Keratinocyte (primary cell): ENCODE measurements at regions not wholly inside any gene's neighbourhood (a gene's known extent, or its start where the extent isn't known, plus 50 kb on each side); places are given as distances from the start of the nearest gene placed in this dataset.

ENCODE experiments used
- DNase-seq: peaks from one replicate; pipeline ENCODE4 v3.0.0-alpha.2; 2011; ENCODE audit warnings: low read depth, missing footprints, low spot score
- FAIRE-seq: peaks from 2 replicates; lab custom pipeline; 2011; peaks lifted over from hg19 to GRCh38; lab: Jason Lieb, UNC
- H2AFZ ChIP-seq: 2 replicates; pipeline ENCODE4 v1.6.0; 2012; ENCODE audit warnings: low read length, control low read depth, inconsistent platforms; ENCODE audit not compliant: control insufficient read depth
- H3K27ac ChIP-seq: 2 replicates; pipeline ENCODE4 v1.5.1; 2011; ENCODE audit warnings: low read length; ENCODE audit not compliant: control insufficient read depth, insufficient read depth
- H3K27me3 ChIP-seq: 3 replicates; pipeline ENCODE4 v1.6.0; 2011; ENCODE audit warnings: low read length; ENCODE audit not compliant: control insufficient read depth, insufficient read depth; ENCODE audit errors: extremely low read depth
- H3K36me3 ChIP-seq, 2 experiments: 2 replicates in 1 of 2; 3 replicates in 1 of 2; pipeline ENCODE4 v1.5.1; 2011; ENCODE audit warnings: low read length in 2 of 2, mild to moderate bottlenecking in 1 of 2; ENCODE audit not compliant: control insufficient read depth in 2 of 2, insufficient read depth in 2 of 2; ENCODE audit errors: extremely low read depth in 1 of 2
- H3K4me1 ChIP-seq: 3 replicates; pipeline ENCODE4 v1.5.1; 2011; ENCODE audit warnings: low read length; ENCODE audit not compliant: control insufficient read depth, insufficient read depth; ENCODE audit errors: extremely low read depth
- H3K4me2 ChIP-seq: 3 replicates; pipeline ENCODE4 v1.6.0; 2011; ENCODE audit warnings: low read depth, low read length; ENCODE audit not compliant: control insufficient read depth, insufficient read depth; ENCODE audit errors: extremely low read depth
- H3K4me3 ChIP-seq, 3 experiments: fragments of 200-600 bp in 1 of 3; sonication (generic) in 1 of 3; 2 replicates in 2 of 3; 3 replicates in 1 of 3; pipeline ENCODE4 v1.5.1; 2011 to 2016; ENCODE audit warnings: low read length in 3 of 3, mild to moderate bottlenecking in 3 of 3, control low read depth in 2 of 3, inconsistent platforms in 1 of 3, low read depth in 1 of 3, mixed read lengths in 1 of 3, mixed run types in 1 of 3, moderate library complexity in 1 of 3; ENCODE audit not compliant: control insufficient read depth in 2 of 3, insufficient read depth in 2 of 3; ENCODE audit errors: extremely low read depth in 1 of 3
- H3K79me2 ChIP-seq: 2 replicates; pipeline ENCODE4 v1.6.0; 2012; ENCODE audit warnings: low read length; ENCODE audit not compliant: control insufficient read depth, insufficient read depth
- H3K9ac ChIP-seq: 3 replicates; pipeline ENCODE4 v1.6.0; 2011; ENCODE audit warnings: low read length; ENCODE audit not compliant: control insufficient read depth, insufficient read depth; ENCODE audit errors: extremely low read depth
- H3K9me1 ChIP-seq: 3 replicates; pipeline ENCODE4 v1.6.0; 2011; ENCODE audit warnings: low read length; ENCODE audit not compliant: control insufficient read depth, insufficient read depth; ENCODE audit errors: extremely low read depth
- H3K9me3 ChIP-seq: 2 replicates; pipeline ENCODE4 v1.5.1; 2012; ENCODE audit warnings: low read depth, low read length; ENCODE audit not compliant: control insufficient read depth
- H4K20me1 ChIP-seq: 3 replicates; pipeline ENCODE4 v1.6.0; 2011; ENCODE audit warnings: low read length; ENCODE audit not compliant: control insufficient read depth, insufficient read depth; ENCODE audit errors: extremely low read depth
- EZH2 ChIP-seq: IDR thresholded peaks from one replicate; pipeline ENCODE4 v1.6.1; 2012; ENCODE audit warnings: inconsistent platforms, mild to moderate bottlenecking, low read length, moderate library complexity
- dilution Hi-C: fragments of 300-500 bp; cut with MboI; formaldehyde crosslinking; loops from one replicate; pipeline ENCODE4 v1.7.0; 2020; ENCODE audit warnings: low sequenced_read_pairs; ENCODE audit not compliant: extremely low pct_ligation_motif_present
- TF ChIP-seq, protein P1 (sequence below), 3 experiments: IDR thresholded peaks in 1 of 3; conservative IDR thresholded peaks in 1 of 3; optimal IDR thresholded peaks in 1 of 3; 2 replicates in 2 of 3; 3 replicates in 1 of 3; pipeline versions ENCODE3 to v1.5.1; 2011; ENCODE audit warnings: low read length in 3 of 3, mild to moderate bottlenecking in 3 of 3, moderate library complexity in 2 of 3, control low read depth in 1 of 3, inconsistent platforms in 1 of 3; ENCODE audit not compliant: insufficient read depth in 2 of 3; ENCODE audit errors: extremely low read depth in 1 of 3

- no peaks in the 10 kb centered on the region for H4K20me1 ChIP-seq
- dilution Hi-C loops, result no loop called here
- H2AFZ ChIP-seq, result no peak overlapping the region
- H3K9me1 ChIP-seq, result peaks cover 3% of the 10 kb centered on the region
- peaks cover 10 to 12% of the 10 kb centered on the region in 2 experiments for H3K36me3 ChIP-seq
- H3K9me3 ChIP-seq, result no peaks in the 10 kb centered on the region
- peaks cover 5% of the 10 kb centered on the region for H3K79me2 ChIP-seq
- no peak for FAIRE-seq
- no peaks in the 10 kb centered on the region for H3K4me1 ChIP-seq
- no peak overlapping the region for H3K9ac ChIP-seq
- H3K4me3 ChIP-seq, result no peak overlapping the region
- no peak for DNase-seq
- H3K27me3 ChIP-seq, result no peaks in the 10 kb centered on the region
- H3K4me2 ChIP-seq, result no peak overlapping the region
- H3K27ac ChIP-seq, result no peak overlapping the region
- TF ChIP-seq, protein P1, sequence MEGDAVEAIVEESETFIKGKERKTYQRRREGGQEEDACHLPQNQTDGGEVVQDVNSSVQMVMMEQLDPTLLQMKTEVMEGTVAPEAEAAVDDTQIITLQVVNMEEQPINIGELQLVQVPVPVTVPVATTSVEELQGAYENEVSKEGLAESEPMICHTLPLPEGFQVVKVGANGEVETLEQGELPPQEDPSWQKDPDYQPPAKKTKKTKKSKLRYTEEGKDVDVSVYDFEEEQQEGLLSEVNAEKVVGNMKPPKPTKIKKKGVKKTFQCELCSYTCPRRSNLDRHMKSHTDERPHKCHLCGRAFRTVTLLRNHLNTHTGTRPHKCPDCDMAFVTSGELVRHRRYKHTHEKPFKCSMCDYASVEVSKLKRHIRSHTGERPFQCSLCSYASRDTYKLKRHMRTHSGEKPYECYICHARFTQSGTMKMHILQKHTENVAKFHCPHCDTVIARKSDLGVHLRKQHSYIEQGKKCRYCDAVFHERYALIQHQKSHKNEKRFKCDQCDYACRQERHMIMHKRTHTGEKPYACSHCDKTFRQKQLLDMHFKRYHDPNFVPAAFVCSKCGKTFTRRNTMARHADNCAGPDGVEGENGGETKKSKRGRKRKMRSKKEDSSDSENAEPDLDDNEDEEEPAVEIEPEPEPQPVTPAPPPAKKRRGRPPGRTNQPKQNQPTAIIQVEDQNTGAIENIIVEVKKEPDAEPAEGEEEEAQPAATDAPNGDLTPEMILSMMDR (optimal IDR thresholded peaks at IDR 0.05 in 1 of 3, IDR thresholded peaks at IDR 0.05 in 1 of 3, conservative IDR thresholded peaks at IDR 0.05 in 1 of 3; ENCODE audit: extremely low read depth in 1 of 3, insufficient read depth in 2 of 3, low read length in 3 of 3), result no peak
- no peak for TF ChIP-seq EZH2
Observed at GRCh38 chr3:107249132-107249531, 128.1 kb upstream of the CCDC54 start.

- no peak for DNase-seq
- no peaks in the 10 kb centered on the region for H3K79me2 ChIP-seq
- no peak for FAIRE-seq
Observed at GRCh38 chr3:107250221-107250620, 127.0 kb upstream of the CCDC54 start.

More at GRCh38 chr3:107250221-107250620, 127.0 kb upstream of the CCDC54 start:
- Histone ChIP-seq H3K4me3 (no peak overlapping the region), H3K4me1 (no peaks in the 10 kb centered on the region), H3K27me3 (no peaks in the 10 kb centered on the region), H3K36me3 (peaks cover 10 to 12% of the 10 kb centered on the region in 2 experiments), H3K9ac (no peak overlapping the region), H3K9me3 (no peaks in the 10 kb centered on the region), H3K27ac (no peak overlapping the region), H3K4me2 (no peak overlapping the region), H4K20me1 (no peaks in the 10 kb centered on the region), H2AFZ (no peak overlapping the region), H3K9me1 (peaks cover 3% of the 10 kb centered on the region)
- dilution Hi-C loops, result loop anchor here (25.0 kb wide), 1 partner anchor 187 kb away; no protein-coding TSS in a partner anchor
- TF ChIP-seq, protein P1 (optimal IDR thresholded peaks at IDR 0.05 in 1 of 3, IDR thresholded peaks at IDR 0.05 in 1 of 3, conservative IDR thresholded peaks at IDR 0.05 in 1 of 3; ENCODE audit: extremely low read depth in 1 of 3, insufficient read depth in 2 of 3, low read length in 3 of 3), result no peak
- no peak for TF ChIP-seq EZH2
